ENCODE measurements at regions not wholly inside any gene's neighbourhood (a gene's known extent, or its start where the extent isn't known, plus 50 kb on each side); places are given as distances from the start of the nearest gene placed in this dataset.
"Not testable (repeated sequence)": the region's sequence is repeated elsewhere in the genome, so short reads cannot be mapped to it uniquely, and the experiment has no call there.

- no peak for DNase-seq
These were observed 372.2 kb downstream of the ADAM29 start for GRCh38 chr4:175290401-175290800.

- DNase-seq, result no peak
These were observed 379.9 kb downstream of the ADAM29 start for GRCh38 chr4:175297965-175298565.

- no peak for DNase-seq
These were observed 388.3 kb downstream of the ADAM29 start for GRCh38 chr4:175306436-175306835.

- no peak for DNase-seq
These were observed 389.2 kb downstream of the ADAM29 start for GRCh38 chr4:175307326-175307725.

GRCh38 chr4:175308236-175308635 lies 390.1 kb downstream of the ADAM29 start:
- no peak for DNase-seq

GRCh38 chr4:175309041-175309440 lies 390.9 kb downstream of the ADAM29 start:
- no peak for DNase-seq

GRCh38 chr4:175325230-175325629 lies 407.1 kb downstream of the ADAM29 start:
- no peak for DNase-seq

GRCh38 chr4:175326796-175327195 lies 408.6 kb downstream of the ADAM29 start:
- DNase-seq, result no peak

- no peak for DNase-seq
These were observed 412.1 kb downstream of the ADAM29 start for GRCh38 chr4:175330236-175330635.

GRCh38 chr4:175330652-175331051 lies 412.5 kb downstream of the ADAM29 start:
- DNase-seq, result no peak

- no peak for DNase-seq
These were observed 417.2 kb downstream of the ADAM29 start for GRCh38 chr4:175335331-175335730.

- not testable (repeated sequence) for DNase-seq
These were observed 418.4 kb downstream of the ADAM29 start for GRCh38 chr4:175336570-175336969.

GRCh38 chr4:175339100-175339707 lies 421.0 kb downstream of the ADAM29 start:
- DNase-seq, result no peak

GRCh38 chr4:175341203-175341755 lies 423.1 kb downstream of the ADAM29 start:
- DNase-seq, result no peak

GRCh38 chr4:175346376-175346775 lies 428.2 kb downstream of the ADAM29 start:
- DNase-seq, result no peak

GRCh38 chr4:175350246-175350645 lies 432.1 kb downstream of the ADAM29 start:
- DNase-seq, result no peak

- DNase-seq, result no peak
These were observed 433.3 kb downstream of the ADAM29 start for GRCh38 chr4:175351473-175351872.

GRCh38 chr4:175369087-175369486 lies 443.0 kb downstream of the GPM6A start:
- no peak for DNase-seq

GRCh38 chr4:175371091-175371490 lies 441.0 kb downstream of the GPM6A start:
- DNase-seq, result no peak

GRCh38 chr4:175373031-175373430 lies 439.0 kb downstream of the GPM6A start:
- no peak for DNase-seq

GRCh38 chr4:175374459-175374858 lies 437.6 kb downstream of the GPM6A start:
- no peak for DNase-seq

- no peak for DNase-seq
These were observed 435.6 kb downstream of the GPM6A start for GRCh38 chr4:175376287-175376977.

- DNase-seq, result no peak
These were observed 434.9 kb downstream of the GPM6A start for GRCh38 chr4:175377203-175377602.

- no peak for DNase-seq
These were observed 433.7 kb downstream of the GPM6A start for GRCh38 chr4:175378372-175378771.
